DMS153 treated with DMSO at 0.1 percent for 48 hours (cell line): ENCODE measurements at regions not wholly inside any gene's neighbourhood (a gene's known extent, or its start where the extent isn't known, plus 50 kb on each side); places are given as distances from the start of the nearest gene placed in this dataset.
"Not testable (repeated sequence)": the region's sequence is repeated elsewhere in the genome, so short reads cannot be mapped to it uniquely, and the experiment has no call there.

ENCODE experiments used
- DNase-seq: peaks from one replicate; lab custom pipeline; 2025; ENCODE audit not compliant: unreplicated experiment; lab: John Stamatoyannopoulos, UW

GRCh38 chr5:106639488-106639887 lies 1031.2 kb downstream of the EFNA5 start:
- no peak for DNase-seq

- DNase-seq: no peak
These were observed 1033.5 kb downstream of the EFNA5 start for GRCh38 chr5:106637275-106637674.

GRCh38 chr5:106634375-106634774 lies 1036.4 kb downstream of the EFNA5 start:
- no peak for DNase-seq

GRCh38 chr5:106633825-106634224 lies 1036.9 kb downstream of the EFNA5 start:
- DNase-seq: no peak

- DNase-seq: not testable (repeated sequence)
These were observed 1042.3 kb downstream of the EFNA5 start for GRCh38 chr5:106628456-106628855.

GRCh38 chr5:106610041-106610440 lies 1060.7 kb downstream of the EFNA5 start:
- no peak for DNase-seq

- no peak for DNase-seq
These were observed 1069.1 kb downstream of the EFNA5 start for GRCh38 chr5:106601620-106602019.

- no peak for DNase-seq
These were observed 1069.9 kb downstream of the EFNA5 start for GRCh38 chr5:106600803-106601202.

- no peak for DNase-seq
These were observed 1074.9 kb downstream of the EFNA5 start for GRCh38 chr5:106595864-106596263.

GRCh38 chr5:106584268-106584667 lies 1086.5 kb downstream of the EFNA5 start:
- DNase-seq: no peak

- no peak for DNase-seq
These were observed 1092.0 kb downstream of the EFNA5 start for GRCh38 chr5:106578736-106579135.

GRCh38 chr5:106574820-106575219 lies 1095.9 kb downstream of the EFNA5 start:
- DNase-seq: no peak

- DNase-seq: no peak
These were observed 1104.7 kb downstream of the EFNA5 start for GRCh38 chr5:106566031-106566430.

- no peak for DNase-seq
These were observed 1125.4 kb downstream of the EFNA5 start for GRCh38 chr5:106545325-106545724.

GRCh38 chr5:106543330-106543729 lies 1127.4 kb downstream of the EFNA5 start:
- DNase-seq: no peak

GRCh38 chr5:106530150-106530549 lies 1140.6 kb downstream of the EFNA5 start:
- DNase-seq: no peak

GRCh38 chr5:106525438-106525837 lies 1145.3 kb downstream of the EFNA5 start:
- DNase-seq: no peak

GRCh38 chr5:106523852-106524251 lies 1146.9 kb downstream of the EFNA5 start:
- no peak for DNase-seq

- DNase-seq: no peak
These were observed 1148.4 kb downstream of the EFNA5 start for GRCh38 chr5:106522296-106522695.

- no peak for DNase-seq
These were observed 1149.0 kb downstream of the EFNA5 start for GRCh38 chr5:106521701-106522100.

GRCh38 chr5:106510321-106510720 lies 1160.4 kb downstream of the EFNA5 start:
- no peak for DNase-seq

- DNase-seq: no peak
These were observed 1161.8 kb downstream of the EFNA5 start for GRCh38 chr5:106508894-106509293.

- no peak for DNase-seq
These were observed 1176.8 kb downstream of the EFNA5 start for GRCh38 chr5:106493910-106494309.

GRCh38 chr5:106489004-106489403 lies 1181.7 kb downstream of the EFNA5 start:
- no peak for DNase-seq
